ENCODE measurements at regions not wholly inside any gene's neighbourhood (a gene's known extent, or its start where the extent isn't known, plus 50 kb on each side); places are given as distances from the start of the nearest gene placed in this dataset.
"Not testable (repeated sequence)": the region's sequence is repeated elsewhere in the genome, so short reads cannot be mapped to it uniquely, and the experiment has no call there.

- DNase-seq (ENCODE audit: low spot score): no peak
Observed at GRCh38 chr14:40119321-40119720, 687.1 kb upstream of the FBXO33 start.

GRCh38 chr14:40115583-40115982 lies 683.4 kb upstream of the FBXO33 start:
- no peak for DNase-seq (ENCODE audit: low spot score)

GRCh38 chr14:40113671-40114070 lies 681.4 kb upstream of the FBXO33 start:
- no peak for DNase-seq (ENCODE audit: low spot score)

- no peak for DNase-seq (ENCODE audit: low spot score)
Observed at GRCh38 chr14:40100544-40101196, 668.4 kb upstream of the FBXO33 start.

GRCh38 chr14:40099316-40099715 lies 667.1 kb upstream of the FBXO33 start:
- no peak for DNase-seq (ENCODE audit: low spot score)

GRCh38 chr14:40098468-40098867 lies 666.2 kb upstream of the FBXO33 start:
- DNase-seq (ENCODE audit: low spot score): no peak

- DNase-seq (ENCODE audit: low spot score): no peak
Observed at GRCh38 chr14:40096968-40097367, 664.7 kb upstream of the FBXO33 start.

GRCh38 chr14:40093800-40094199 lies 661.6 kb upstream of the FBXO33 start:
- no peak for DNase-seq (ENCODE audit: low spot score)

- no peak for DNase-seq (ENCODE audit: low spot score)
Observed at GRCh38 chr14:40074169-40074568, 641.9 kb upstream of the FBXO33 start.

- DNase-seq (ENCODE audit: low spot score): no peak
Observed at GRCh38 chr14:40072175-40072574, 639.9 kb upstream of the FBXO33 start.

- no peak for DNase-seq (ENCODE audit: low spot score)
Observed at GRCh38 chr14:40058901-40059897, 627.0 kb upstream of the FBXO33 start.

GRCh38 chr14:40053416-40053815 lies 621.2 kb upstream of the FBXO33 start:
- DNase-seq (ENCODE audit: low spot score): no peak

GRCh38 chr14:40028991-40029390 lies 596.8 kb upstream of the FBXO33 start:
- no peak for DNase-seq (ENCODE audit: low spot score)

- no peak for DNase-seq (ENCODE audit: low spot score)
Observed at GRCh38 chr14:40025101-40025500, 592.9 kb upstream of the FBXO33 start.

- DNase-seq (ENCODE audit: low spot score): no peak
Observed at GRCh38 chr14:40010961-40011360, 578.7 kb upstream of the FBXO33 start.

GRCh38 chr14:40009771-40010170 lies 577.5 kb upstream of the FBXO33 start:
- DNase-seq (ENCODE audit: low spot score): no peak

GRCh38 chr14:40008345-40008744 lies 576.1 kb upstream of the FBXO33 start:
- DNase-seq (ENCODE audit: low spot score): not testable (repeated sequence)

- no peak for DNase-seq (ENCODE audit: low spot score)
Observed at GRCh38 chr14:40004871-40005500, 572.8 kb upstream of the FBXO33 start.

- no peak for DNase-seq (ENCODE audit: low spot score)
Observed at GRCh38 chr14:40003773-40004172, 571.5 kb upstream of the FBXO33 start.

GRCh38 chr14:39998854-39999253 lies 566.6 kb upstream of the FBXO33 start:
- DNase-seq (ENCODE audit: low spot score): no peak

- DNase-seq (ENCODE audit: low spot score): no peak
Observed at GRCh38 chr14:39998114-39998513, 565.9 kb upstream of the FBXO33 start.

- DNase-seq (ENCODE audit: low spot score): no peak
Observed at GRCh38 chr14:39991041-39991440, 558.8 kb upstream of the FBXO33 start.

- no peak for DNase-seq (ENCODE audit: low spot score)
Observed at GRCh38 chr14:39988939-39989338, 556.7 kb upstream of the FBXO33 start.

Data from hematopoietic multipotent progenitor cell treated with erythropoietin and hydrocortisone succinate and interleukin-3 and kit ligand, for 15 days (in vitro differentiated cells).